ENCODE measurements at regions not wholly inside any gene's neighbourhood (a gene's known extent, or its start where the extent isn't known, plus 50 kb on each side); places are given as distances from the start of the nearest gene placed in this dataset.

DNA sequence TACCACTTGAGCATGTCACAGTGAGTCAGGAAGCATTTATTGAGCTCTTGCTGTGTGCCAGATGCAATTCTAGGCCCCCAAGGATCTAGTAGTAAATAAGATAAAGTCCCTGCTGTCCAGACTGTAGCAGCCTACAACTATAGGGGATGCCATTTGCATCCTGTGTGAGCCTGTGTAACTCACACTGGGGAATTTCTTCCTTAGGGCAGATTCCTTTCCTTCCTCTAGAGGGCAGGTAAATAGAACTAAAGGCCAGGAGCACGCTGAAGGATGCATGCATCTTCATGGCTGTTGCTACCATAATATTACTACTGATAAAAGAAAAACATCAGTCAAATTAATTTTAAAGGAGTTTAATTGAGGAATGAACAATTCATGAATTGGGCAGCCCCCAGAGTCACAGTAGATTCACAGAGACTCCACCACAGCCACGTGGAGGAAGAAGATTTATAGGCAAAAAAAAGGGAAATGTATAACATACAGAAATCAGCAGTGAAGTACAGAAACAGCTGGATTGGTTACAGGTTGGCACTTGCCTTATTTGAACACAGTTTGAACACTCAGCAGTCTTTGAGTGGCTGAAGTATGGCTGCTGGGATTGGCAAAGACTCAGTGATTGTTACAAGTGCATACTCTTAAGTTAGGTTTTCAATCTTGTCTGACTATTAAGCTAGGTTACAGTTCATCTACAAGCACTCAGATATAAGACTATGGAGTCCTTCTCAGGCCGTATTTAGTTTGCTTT, 98.9 kb downstream of the ACTL7B start:
- TF ChIP-seq, protein P1, sequence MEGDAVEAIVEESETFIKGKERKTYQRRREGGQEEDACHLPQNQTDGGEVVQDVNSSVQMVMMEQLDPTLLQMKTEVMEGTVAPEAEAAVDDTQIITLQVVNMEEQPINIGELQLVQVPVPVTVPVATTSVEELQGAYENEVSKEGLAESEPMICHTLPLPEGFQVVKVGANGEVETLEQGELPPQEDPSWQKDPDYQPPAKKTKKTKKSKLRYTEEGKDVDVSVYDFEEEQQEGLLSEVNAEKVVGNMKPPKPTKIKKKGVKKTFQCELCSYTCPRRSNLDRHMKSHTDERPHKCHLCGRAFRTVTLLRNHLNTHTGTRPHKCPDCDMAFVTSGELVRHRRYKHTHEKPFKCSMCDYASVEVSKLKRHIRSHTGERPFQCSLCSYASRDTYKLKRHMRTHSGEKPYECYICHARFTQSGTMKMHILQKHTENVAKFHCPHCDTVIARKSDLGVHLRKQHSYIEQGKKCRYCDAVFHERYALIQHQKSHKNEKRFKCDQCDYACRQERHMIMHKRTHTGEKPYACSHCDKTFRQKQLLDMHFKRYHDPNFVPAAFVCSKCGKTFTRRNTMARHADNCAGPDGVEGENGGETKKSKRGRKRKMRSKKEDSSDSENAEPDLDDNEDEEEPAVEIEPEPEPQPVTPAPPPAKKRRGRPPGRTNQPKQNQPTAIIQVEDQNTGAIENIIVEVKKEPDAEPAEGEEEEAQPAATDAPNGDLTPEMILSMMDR (IDR thresholded peaks at IDR 0.05) = no peak
- no peak for DNase-seq (ENCODE audit: low spot score)
- no peak for ATAC-seq (ENCODE audit: low FRiP score)

DNA sequence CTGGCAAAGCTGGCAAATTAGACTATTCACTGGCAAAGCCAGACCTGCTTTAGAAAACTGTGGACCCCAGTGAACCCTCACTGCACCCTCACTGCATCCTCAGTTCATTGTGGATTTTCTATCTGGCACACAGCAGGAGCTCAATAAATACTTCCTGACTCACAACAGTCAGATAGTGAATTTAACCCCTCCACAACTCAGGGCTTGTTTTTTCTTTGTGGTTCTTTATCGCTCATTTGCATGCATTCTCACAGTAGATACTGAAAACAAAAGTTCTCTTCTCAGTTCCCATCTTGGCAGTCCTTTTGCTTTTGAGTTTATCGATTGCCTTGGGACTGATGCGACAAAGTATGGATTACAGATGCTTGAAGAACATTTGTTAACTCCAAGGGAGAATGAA, 99.8 kb downstream of the ACTL7B start:
- ATAC-seq (ENCODE audit: low FRiP score) (no peak), DNase-seq (ENCODE audit: low spot score) (no peak)
- TF ChIP-seq, protein P1 (IDR thresholded peaks at IDR 0.05) = no peak

DNA sequence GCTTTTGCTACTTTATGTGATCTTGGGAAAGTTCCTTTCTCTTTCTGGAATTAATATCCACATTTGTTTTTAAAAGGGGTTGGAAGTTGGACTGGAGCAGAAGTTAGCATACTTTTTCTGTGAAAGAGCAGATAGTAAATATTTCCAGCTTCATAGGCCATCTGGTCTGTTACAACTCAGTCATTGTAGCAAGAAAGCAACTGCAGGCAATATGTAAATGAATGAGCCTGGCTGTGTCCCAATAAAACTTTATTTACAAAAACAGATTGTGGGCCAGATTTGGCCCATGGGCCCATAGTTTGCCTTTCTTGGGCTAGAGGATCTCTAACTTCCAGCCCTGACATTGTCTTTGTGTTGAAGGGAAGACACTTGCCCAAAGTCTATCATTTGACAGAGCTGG, 104.4 kb downstream of the ACTL7B start:
- TF ChIP-seq, protein P1 (IDR thresholded peaks at IDR 0.05) = no peak
- DNase-seq (ENCODE audit: low spot score) (no peak), ATAC-seq (ENCODE audit: low FRiP score) (no peak)

DNA sequence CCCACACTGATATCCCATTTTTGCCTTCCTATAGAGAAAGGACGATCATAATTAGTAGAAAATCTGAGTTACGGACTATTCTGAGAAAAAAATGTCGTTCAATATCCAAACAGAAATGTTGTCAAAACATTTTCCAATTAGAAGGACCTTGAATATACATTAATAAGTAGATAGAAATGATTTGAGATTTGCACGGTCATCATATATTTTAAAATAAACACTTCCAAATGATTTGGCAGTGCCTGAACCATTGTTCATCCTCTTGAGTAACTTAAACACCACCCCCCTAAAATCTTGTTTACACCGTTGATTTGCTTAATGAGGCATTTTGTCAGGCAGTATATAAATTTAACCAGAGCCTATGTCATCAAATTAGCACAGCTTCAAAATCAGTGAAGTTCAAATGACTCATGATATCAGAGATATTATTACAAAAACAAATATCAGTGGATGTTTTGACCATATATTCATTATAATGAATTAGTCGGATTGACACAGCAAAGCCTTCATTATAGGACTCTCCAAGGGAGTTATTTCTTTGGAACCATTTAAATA, 105.0 kb downstream of the ACTL7B start:
- DNase-seq (ENCODE audit: low spot score) = no peak
- TF ChIP-seq, protein P1 (IDR thresholded peaks at IDR 0.05) = no peak
- no peak for ATAC-seq (ENCODE audit: low FRiP score)

DNA sequence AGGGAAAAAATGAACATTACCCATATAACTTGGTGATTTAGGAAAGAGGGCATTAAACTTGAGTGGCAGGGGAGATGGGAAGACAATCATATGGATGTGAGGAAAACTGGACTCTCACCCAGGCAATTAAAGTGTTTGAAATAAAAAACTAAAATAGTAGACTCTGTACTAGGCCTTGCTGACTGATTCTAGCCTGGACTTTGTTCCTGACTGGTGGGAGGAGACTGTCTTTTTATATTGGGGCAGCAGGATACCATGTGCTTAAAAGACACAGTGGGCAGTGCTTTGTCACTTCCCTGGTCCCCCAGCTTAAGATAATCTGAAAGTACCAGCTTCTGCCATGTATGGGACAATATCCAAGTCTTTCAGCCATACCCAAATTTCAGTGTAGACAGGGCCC, 107.0 kb downstream of the ACTL7B start:
- DNase-seq (ENCODE audit: low spot score) (no peak), ATAC-seq (ENCODE audit: low FRiP score) (no peak)
- TF ChIP-seq, protein P1 (IDR thresholded peaks at IDR 0.05) = no peak

DNA sequence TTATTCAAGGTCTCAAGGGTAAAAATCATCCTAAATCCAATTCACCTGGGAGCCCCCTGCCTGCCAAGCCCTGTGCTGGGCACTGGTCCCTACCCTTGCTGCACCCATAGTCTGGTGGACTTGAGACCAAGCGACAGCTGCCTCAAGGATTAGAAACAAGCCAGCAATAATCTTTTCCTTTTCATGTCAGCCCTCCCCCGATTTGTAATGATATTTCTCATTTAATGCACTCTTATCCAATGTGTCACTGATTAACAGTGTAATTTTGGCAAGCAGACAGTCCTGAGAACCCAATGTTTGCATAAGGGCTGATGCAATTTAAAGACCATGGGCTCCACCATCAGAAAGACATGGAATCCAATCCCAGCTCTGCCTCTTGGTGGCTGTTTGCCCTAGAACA, 108.9 kb downstream of the ACTL7B start:
- DNase-seq (ENCODE audit: low spot score) = no peak
- ATAC-seq (ENCODE audit: low FRiP score) = no peak
- TF ChIP-seq, protein P1 (IDR thresholded peaks at IDR 0.05) = no peak

DNA sequence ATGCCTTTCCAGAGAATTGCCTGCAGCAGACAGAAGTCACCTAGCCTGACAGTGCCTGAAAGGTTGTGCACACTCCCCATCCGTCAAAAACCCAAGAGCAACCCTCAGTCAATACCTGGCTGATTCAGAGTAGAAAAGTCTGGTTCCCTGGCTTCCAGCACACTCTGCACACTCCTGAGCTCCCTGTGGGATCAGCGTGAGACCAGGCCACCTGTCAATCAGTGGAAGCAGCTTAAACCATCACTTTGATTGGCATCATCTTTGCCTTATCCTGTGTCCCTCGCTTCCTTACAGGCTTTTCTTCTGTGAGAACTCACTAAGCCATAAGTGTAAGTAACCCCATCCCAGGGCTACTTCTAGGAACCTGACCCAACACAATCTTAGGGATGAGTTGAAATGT, 109.8 kb downstream of the ACTL7B start:
- DNase-seq (ENCODE audit: low spot score) (no peak), ATAC-seq (ENCODE audit: low FRiP score) (no peak)
- TF ChIP-seq, protein P1 (IDR thresholded peaks at IDR 0.05) = no peak
